T-helper 2 cell treated with Interferon-gamma antibody and Interleukin-4, amounts not matched to agents 5 μg/mL and 100 μg/mL, for 36 hours (primary cell): ENCODE measurements at regions not wholly inside any gene's neighbourhood (a gene's known extent, or its start where the extent isn't known, plus 50 kb on each side); places are given as distances from the start of the nearest gene placed in this dataset.
"Not testable (repeated sequence)": the region's sequence is repeated elsewhere in the genome, so short reads cannot be mapped to it uniquely, and the experiment has no call there.

Experiments
- DNase-seq: peaks from one replicate; pipeline ENCODE4 v3.0.0; 2021; ENCODE audit warnings: low spot score
- H3K27ac Mint-ChIP-seq: one replicate; pipeline ENCODE4 v1.8.0; 2021; ENCODE audit warnings: mild to moderate bottlenecking, mixed read lengths
- H3K27me3 Mint-ChIP-seq: one replicate; pipeline ENCODE4 v1.8.0; 2021; ENCODE audit warnings: low read depth, mixed read lengths
- H3K36me3 Mint-ChIP-seq: one replicate; pipeline ENCODE4 v1.8.0; 2021; ENCODE audit warnings: low read depth, mixed read lengths
- H3K4me1 Mint-ChIP-seq: one replicate; pipeline ENCODE4 v1.8.0; 2021; ENCODE audit warnings: low read depth, mixed read lengths
- H3K4me3 Mint-ChIP-seq: one replicate; pipeline ENCODE4 v1.8.0; 2022; ENCODE audit warnings: mild to moderate bottlenecking, moderate library complexity, mixed read lengths
- H3K9me3 Mint-ChIP-seq: one replicate; pipeline ENCODE4 v1.8.0; 2021; ENCODE audit warnings: mixed read lengths

DNA sequence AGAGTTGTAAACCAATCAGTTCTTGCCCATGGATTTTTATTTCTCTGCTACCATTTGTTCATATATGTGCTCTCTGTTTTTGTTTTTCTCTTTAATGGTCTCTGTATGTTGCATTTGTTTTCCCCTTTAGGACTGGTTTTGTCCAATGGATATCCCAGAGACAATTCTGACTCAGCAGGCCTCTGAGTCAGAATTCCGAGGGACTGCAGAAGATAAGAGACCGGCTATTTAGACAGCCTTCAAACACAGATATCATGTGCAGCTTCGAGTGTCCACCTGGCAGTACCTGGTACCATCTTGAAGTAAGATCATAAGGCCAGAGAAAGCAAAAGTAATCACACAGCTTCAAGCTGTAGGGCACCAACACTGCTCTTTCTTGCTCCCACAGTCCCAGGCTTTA, 125.5 kb downstream of the ELOVL4 start:
- no peak overlapping the region for H3K4me3 Mint-ChIP-seq
- no peaks in the 10 kb centered on the region for H3K36me3 Mint-ChIP-seq
- H3K4me1 Mint-ChIP-seq = no peaks in the 10 kb centered on the region
- no peaks in the 10 kb centered on the region for H3K27me3 Mint-ChIP-seq
- H3K9me3 Mint-ChIP-seq = no peaks in the 10 kb centered on the region
- no peak overlapping the region for H3K27ac Mint-ChIP-seq
- DNase-seq = no peak

- no peaks in the 10 kb centered on the region for H3K27me3 Mint-ChIP-seq
- no peaks in the 10 kb centered on the region for H3K9me3 Mint-ChIP-seq
- no peaks in the 10 kb centered on the region for H3K36me3 Mint-ChIP-seq
- no peak for DNase-seq
- H3K4me3 Mint-ChIP-seq = no peak overlapping the region
- no peak overlapping the region for H3K27ac Mint-ChIP-seq
- H3K4me1 Mint-ChIP-seq = no peaks in the 10 kb centered on the region
Observed at GRCh38 chr6:79818471-79818870, 128.9 kb downstream of the ELOVL4 start.

DNA sequence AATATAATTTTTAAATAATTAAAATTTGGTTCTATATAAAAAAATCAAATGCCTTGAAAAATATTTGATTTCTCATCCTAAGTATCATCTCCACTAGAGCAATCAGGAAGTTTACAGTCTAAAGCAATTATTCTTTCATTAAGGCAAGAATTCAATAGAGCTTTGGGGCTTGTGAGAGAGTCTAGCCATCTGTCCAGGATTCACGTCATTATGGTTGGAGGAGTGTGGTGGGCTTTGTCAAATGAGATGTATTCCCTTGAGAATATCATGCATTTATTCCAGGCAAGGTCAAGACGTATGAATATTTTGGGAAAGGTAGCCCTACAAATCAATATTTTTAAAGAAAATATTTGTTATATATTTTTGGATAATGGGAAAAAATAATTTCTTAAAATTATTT, 132.4 kb downstream of the ELOVL4 start:
- Mint-ChIP-seq H3K9me3 (no peaks in the 10 kb centered on the region), H3K4me3 (no peak overlapping the region), H3K27me3 (peaks cover 3% of the 10 kb centered on the region), H3K27ac (no peak overlapping the region), H3K36me3 (no peaks in the 10 kb centered on the region), H3K4me1 (no peaks in the 10 kb centered on the region)
- no peak for DNase-seq

GRCh38 chr6:79813854-79814709, 133.3 kb downstream of the ELOVL4 start:
- H3K27me3 Mint-ChIP-seq = peaks cover 3% of the 10 kb centered on the region
- no peaks in the 10 kb centered on the region for H3K36me3 Mint-ChIP-seq
- no peak overlapping the region for H3K4me3 Mint-ChIP-seq
- DNase-seq = peak; percentile 35
- no peaks in the 10 kb centered on the region for H3K9me3 Mint-ChIP-seq
- no peak overlapping the region for H3K27ac Mint-ChIP-seq
- no peaks in the 10 kb centered on the region for H3K4me1 Mint-ChIP-seq

GRCh38 chr6:79813143-79813850, 134.1 kb downstream of the ELOVL4 start:
- no peak for DNase-seq
- no peak overlapping the region for H3K27ac Mint-ChIP-seq

DNA sequence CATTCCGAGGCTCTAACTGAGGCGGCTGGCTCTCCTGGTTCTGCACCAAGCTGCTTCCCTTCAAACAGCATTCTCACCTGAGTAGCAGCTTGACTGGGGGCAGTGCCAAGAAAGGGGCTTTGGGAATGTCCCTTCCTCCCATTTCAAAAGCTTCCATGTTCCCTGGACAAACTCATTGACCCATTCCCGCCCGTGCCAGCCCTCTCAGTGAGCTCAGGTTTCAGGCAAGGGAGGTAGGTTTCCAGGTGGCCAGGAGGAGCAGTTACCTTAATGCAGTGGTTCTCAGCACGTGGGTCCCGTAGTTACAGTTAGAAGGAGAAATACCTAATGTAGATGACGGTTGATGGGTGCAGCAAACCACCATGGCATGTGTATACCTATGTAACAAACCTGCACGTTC, 135.2 kb downstream of the ELOVL4 start:
- no peak overlapping the region for H3K4me3 Mint-ChIP-seq
- H3K9me3 Mint-ChIP-seq = no peaks in the 10 kb centered on the region
- no peaks in the 10 kb centered on the region for H3K36me3 Mint-ChIP-seq
- no peak for DNase-seq
- H3K27me3 Mint-ChIP-seq = peaks cover 10% of the 10 kb centered on the region
- no peaks in the 10 kb centered on the region for H3K4me1 Mint-ChIP-seq
- no peak overlapping the region for H3K27ac Mint-ChIP-seq

More at GRCh38 chr6:79813143-79813850, 134.1 kb downstream of the ELOVL4 start:
- H3K36me3 Mint-ChIP-seq = no peaks in the 10 kb centered on the region
- H3K4me3 Mint-ChIP-seq = no peak overlapping the region
- no peaks in the 10 kb centered on the region for H3K9me3 Mint-ChIP-seq
- H3K27me3 Mint-ChIP-seq = peaks cover 10% of the 10 kb centered on the region
- no peaks in the 10 kb centered on the region for H3K4me1 Mint-ChIP-seq

DNA sequence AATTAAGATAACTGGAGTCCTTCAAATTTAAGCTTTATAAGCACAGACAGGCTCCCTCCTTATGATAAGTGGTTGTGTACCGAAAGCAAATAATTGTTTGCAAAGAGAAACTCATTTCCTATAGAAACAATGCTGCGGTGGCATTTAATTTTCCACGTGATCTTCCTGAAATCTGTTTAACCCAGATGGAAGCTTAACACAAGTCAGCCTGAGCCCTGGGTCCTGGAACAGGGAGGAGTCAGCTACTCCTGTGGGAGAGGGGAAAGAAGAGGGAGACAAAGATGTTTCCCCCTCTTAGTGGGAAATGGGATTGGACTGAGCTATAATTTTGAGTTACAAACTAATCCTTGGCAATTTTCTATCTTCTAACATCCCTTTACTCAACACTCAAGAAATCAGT, 136.5 kb downstream of the ELOVL4 start:
- H3K27me3 Mint-ChIP-seq = peaks cover 10% of the 10 kb centered on the region
- DNase-seq = no peak
- no peak overlapping the region for H3K27ac Mint-ChIP-seq
- H3K4me1 Mint-ChIP-seq = no peaks in the 10 kb centered on the region
- H3K36me3 Mint-ChIP-seq = no peaks in the 10 kb centered on the region
- peaks cover 2% of the 10 kb centered on the region for H3K9me3 Mint-ChIP-seq
- no peak overlapping the region for H3K4me3 Mint-ChIP-seq

- Mint-ChIP-seq H3K9me3 (peaks cover 2% of the 10 kb centered on the region), H3K36me3 (no peaks in the 10 kb centered on the region), H3K27ac (no peak overlapping the region), H3K4me3 (no peak overlapping the region), H3K4me1 (no peaks in the 10 kb centered on the region), H3K27me3 (peaks cover 10% of the 10 kb centered on the region)
- no peak for DNase-seq
Observed at GRCh38 chr6:79810185-79810705, 137.1 kb downstream of the ELOVL4 start.

- Mint-ChIP-seq H3K9me3 (peaks cover 2% of the 10 kb centered on the region), H3K27ac (no peak overlapping the region)
Observed at GRCh38 chr6:79808921-79809320, 138.4 kb downstream of the ELOVL4 start.

DNA sequence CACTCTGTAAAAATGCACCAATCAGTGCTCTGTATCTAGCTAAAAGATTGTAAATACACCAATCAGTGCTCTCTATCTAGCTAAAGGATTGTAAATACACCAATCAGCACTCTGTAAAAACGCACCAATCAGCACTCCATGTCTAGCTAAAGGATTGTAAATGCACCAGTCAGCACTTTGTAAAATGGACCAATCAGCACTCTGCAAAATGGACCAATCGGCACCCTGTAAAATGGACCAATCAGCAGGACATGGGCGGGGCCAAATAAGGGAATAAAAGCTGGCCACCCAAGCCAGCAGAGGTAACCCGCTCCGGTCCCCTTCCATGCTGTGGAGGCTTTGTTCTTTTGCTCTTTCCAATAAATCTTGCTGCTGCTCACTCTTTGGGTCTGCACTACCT, 140.7 kb downstream of the ELOVL4 start:
- not testable (repeated sequence) for H3K27me3 Mint-ChIP-seq, H3K4me1 Mint-ChIP-seq, H3K36me3 Mint-ChIP-seq, H3K27ac Mint-ChIP-seq, H3K9me3 Mint-ChIP-seq, H3K4me3 Mint-ChIP-seq, DNase-seq

More at GRCh38 chr6:79808921-79809320, 138.4 kb downstream of the ELOVL4 start:
- Mint-ChIP-seq H3K27me3 (peaks cover 10% of the 10 kb centered on the region), H3K4me3 (no peak overlapping the region), H3K4me1 (peaks cover 2% of the 10 kb centered on the region), H3K36me3 (no peaks in the 10 kb centered on the region)
- DNase-seq = no peak

- Mint-ChIP-seq H3K4me1 (peaks cover 2% of the 10 kb centered on the region), H3K27ac (no peak overlapping the region), H3K36me3 (no peaks in the 10 kb centered on the region), H3K4me3 (no peak overlapping the region), H3K27me3 (peaks cover 7% of the 10 kb centered on the region), H3K9me3 (peaks cover 2% of the 10 kb centered on the region)
- no peak for DNase-seq
Observed at GRCh38 chr6:79804732-79805131, 142.6 kb downstream of the ELOVL4 start.

GRCh38 chr6:79803917-79804316, 143.4 kb downstream of the ELOVL4 start:
- no peak overlapping the region for H3K27ac Mint-ChIP-seq
- H3K4me3 Mint-ChIP-seq = no peak overlapping the region
- peaks cover 7% of the 10 kb centered on the region for H3K27me3 Mint-ChIP-seq
- DNase-seq = no peak
- peaks cover 2% of the 10 kb centered on the region for H3K4me1 Mint-ChIP-seq
- H3K9me3 Mint-ChIP-seq = peaks cover 2% of the 10 kb centered on the region
- H3K36me3 Mint-ChIP-seq = no peaks in the 10 kb centered on the region

GRCh38 chr6:79802657-79803300, 144.6 kb downstream of the ELOVL4 start:
- H3K4me1 Mint-ChIP-seq = peaks cover 2% of the 10 kb centered on the region
- no peak overlapping the region for H3K27ac Mint-ChIP-seq
- H3K9me3 Mint-ChIP-seq = peaks cover 2% of the 10 kb centered on the region
- DNase-seq = no peak
- no peak overlapping the region for H3K4me3 Mint-ChIP-seq
- no peaks in the 10 kb centered on the region for H3K36me3 Mint-ChIP-seq
- no peaks in the 10 kb centered on the region for H3K27me3 Mint-ChIP-seq

DNA sequence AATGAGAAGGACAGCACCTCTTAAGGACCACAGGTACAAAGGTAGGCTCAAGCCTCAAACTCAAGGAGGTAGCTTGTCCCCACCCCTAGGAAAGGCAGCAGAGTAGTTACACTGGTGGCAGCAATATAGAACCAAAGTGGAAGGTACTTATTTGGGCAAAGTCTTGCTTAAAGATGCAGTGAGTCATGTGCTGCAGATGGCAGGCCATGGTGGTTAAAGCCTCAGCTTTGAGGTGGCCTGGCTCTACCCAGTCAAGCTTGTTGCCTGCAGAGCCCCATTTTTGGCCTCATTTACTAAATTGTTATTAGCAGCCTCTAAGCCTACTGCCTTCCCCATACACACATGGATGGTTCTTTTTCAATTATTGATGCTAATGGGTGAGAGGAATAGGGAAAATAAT, 146.0 kb downstream of the ELOVL4 start:
- Mint-ChIP-seq H3K27ac (no peak overlapping the region), H3K4me1 (peaks cover 2% of the 10 kb centered on the region), H3K36me3 (no peaks in the 10 kb centered on the region), H3K4me3 (no peak overlapping the region), H3K27me3 (no peaks in the 10 kb centered on the region), H3K9me3 (no peaks in the 10 kb centered on the region)
- no peak for DNase-seq
